ENCODE measurements at regions not wholly inside any gene's neighbourhood (a gene's known extent, or its start where the extent isn't known, plus 50 kb on each side); places are given as distances from the start of the nearest gene placed in this dataset.

- Mint-ChIP-seq H3K4me3 (no peak overlapping the region), H3K27ac (no peak overlapping the region), H3K4me1 (peaks cover 15% of the 10 kb centered on the region), H3K27me3 (ENCODE audit: low read depth, poor library complexity) (no peaks in the 10 kb centered on the region), H3K9me3 (no peaks in the 10 kb centered on the region), H3K36me3 (ENCODE audit: low read depth) (no peaks in the 10 kb centered on the region)
- no peak for DNase-seq
- TF ChIP-seq CTCF (IDR thresholded peaks at IDR 0.05): no peak
These were observed 1064.7 kb downstream of the PLA2G4A start for GRCh38 chr1:187893471-187893870.

DNA sequence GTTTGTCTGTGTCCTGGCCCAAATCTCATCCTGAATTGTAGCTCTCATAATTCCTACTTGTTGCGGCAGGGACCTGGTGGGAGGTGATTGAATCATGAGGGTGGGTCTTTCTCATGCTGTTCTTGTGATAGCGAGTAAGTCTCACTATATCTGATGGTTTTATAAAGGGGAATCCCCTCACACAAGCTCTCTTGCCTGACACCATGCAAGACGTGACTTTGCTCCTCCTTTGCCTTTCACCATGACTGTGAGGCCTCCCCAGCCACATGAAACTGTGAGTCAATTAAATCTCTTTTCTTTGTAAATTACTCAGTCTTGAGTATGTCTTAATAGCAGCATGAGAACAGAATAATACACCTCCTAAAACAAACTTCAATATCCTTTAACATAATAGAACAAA is 1065.6 kb downstream of the PLA2G4A start:
- no peak overlapping the region for H3K4me3 Mint-ChIP-seq
- H3K9me3 Mint-ChIP-seq: no peaks in the 10 kb centered on the region
- H3K27me3 Mint-ChIP-seq (ENCODE audit: low read depth, poor library complexity): no peaks in the 10 kb centered on the region
- no peak for DNase-seq
- H3K4me1 Mint-ChIP-seq: peaks cover 15% of the 10 kb centered on the region
- TF ChIP-seq CTCF (IDR thresholded peaks at IDR 0.05): no peak
- H3K27ac Mint-ChIP-seq: no peak overlapping the region
- H3K36me3 Mint-ChIP-seq (ENCODE audit: low read depth): no peaks in the 10 kb centered on the region

DNA sequence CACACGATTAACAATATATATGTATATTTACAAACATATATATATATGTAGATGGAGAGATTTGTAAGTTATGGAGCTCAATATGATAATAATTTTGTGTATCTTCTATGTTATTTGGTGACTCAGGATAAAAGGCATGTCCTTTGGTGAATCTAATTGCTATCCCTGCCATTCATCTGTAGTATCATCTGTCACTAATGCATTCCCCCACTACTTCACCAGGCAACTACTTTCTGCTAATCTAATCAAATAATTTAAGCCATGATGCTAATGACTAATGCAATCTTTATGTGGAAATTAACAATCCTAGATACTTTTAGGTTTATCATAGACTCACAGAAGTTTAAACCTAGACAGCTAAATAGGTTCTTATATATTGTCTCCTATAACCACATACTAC is 1074.5 kb downstream of the PLA2G4A start:
- H3K4me1 Mint-ChIP-seq: no peaks in the 10 kb centered on the region
- no peak overlapping the region for H3K4me3 Mint-ChIP-seq
- no peaks in the 10 kb centered on the region for H3K36me3 Mint-ChIP-seq (ENCODE audit: low read depth)
- DNase-seq: no peak
- H3K9me3 Mint-ChIP-seq: no peaks in the 10 kb centered on the region
- no peak for TF ChIP-seq CTCF (IDR thresholded peaks at IDR 0.05)
- H3K27ac Mint-ChIP-seq: no peak overlapping the region
- H3K27me3 Mint-ChIP-seq (ENCODE audit: low read depth, poor library complexity): no peaks in the 10 kb centered on the region

DNA sequence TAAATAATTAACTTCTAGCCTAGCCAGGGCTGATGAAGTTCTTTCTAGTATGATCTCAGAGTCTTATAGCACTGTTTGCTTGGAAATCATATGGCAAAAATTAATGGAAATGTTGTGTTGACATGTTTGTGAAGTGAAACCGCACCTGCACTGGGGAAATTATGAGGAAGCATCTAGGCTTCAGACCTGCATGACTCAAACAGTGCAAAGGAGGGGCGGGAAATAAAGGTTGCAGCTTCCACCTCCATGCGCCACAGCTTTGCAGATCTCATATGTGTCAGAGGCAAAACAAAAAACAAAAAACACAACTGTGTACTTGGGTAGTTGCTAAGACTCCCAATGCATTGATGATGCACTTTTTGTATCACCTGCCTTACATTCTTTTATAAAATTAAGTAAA is 1080.6 kb downstream of the PLA2G4A start:
- no peak for TF ChIP-seq CTCF (IDR thresholded peaks at IDR 0.05)
- H3K9me3 Mint-ChIP-seq: no peaks in the 10 kb centered on the region
- no peak overlapping the region for H3K27ac Mint-ChIP-seq
- no peak overlapping the region for H3K4me3 Mint-ChIP-seq
- no peak for DNase-seq
- no peaks in the 10 kb centered on the region for H3K4me1 Mint-ChIP-seq
- H3K27me3 Mint-ChIP-seq (ENCODE audit: low read depth, poor library complexity): no peaks in the 10 kb centered on the region
- H3K36me3 Mint-ChIP-seq (ENCODE audit: low read depth): no peaks in the 10 kb centered on the region

GRCh38 chr1:187911820-187912219 is 1083.1 kb downstream of the PLA2G4A start:
- Mint-ChIP-seq H3K9me3 (no peaks in the 10 kb centered on the region), H3K27ac (no peak overlapping the region), H3K36me3 (ENCODE audit: low read depth) (no peaks in the 10 kb centered on the region), H3K27me3 (ENCODE audit: low read depth, poor library complexity) (no peaks in the 10 kb centered on the region), H3K4me3 (no peak overlapping the region), H3K4me1 (no peaks in the 10 kb centered on the region)
- no peak for DNase-seq
- TF ChIP-seq CTCF (IDR thresholded peaks at IDR 0.05): no peak

DNA sequence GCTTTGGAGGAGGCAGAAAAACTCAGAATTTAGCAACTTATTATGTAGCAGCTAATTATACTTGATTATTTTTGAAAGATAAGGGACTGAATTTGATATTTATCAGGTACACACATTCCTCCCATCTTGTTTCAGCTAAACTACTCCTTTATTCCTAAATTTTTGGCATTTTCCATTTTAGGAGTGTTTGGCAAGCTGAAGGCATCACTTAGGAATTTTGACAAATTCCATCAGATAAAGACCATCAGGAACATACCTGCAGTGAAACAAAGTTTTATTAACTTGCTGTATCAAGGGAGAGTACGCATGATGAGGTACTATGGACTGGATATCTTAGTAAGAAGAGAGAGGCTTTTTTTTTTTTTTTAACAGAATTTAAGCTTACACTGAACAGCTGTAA is 1092.2 kb downstream of the PLA2G4A start:
- no peaks in the 10 kb centered on the region for H3K36me3 Mint-ChIP-seq (ENCODE audit: low read depth)
- H3K4me1 Mint-ChIP-seq: no peaks in the 10 kb centered on the region
- no peaks in the 10 kb centered on the region for H3K27me3 Mint-ChIP-seq (ENCODE audit: low read depth, poor library complexity)
- no peak for TF ChIP-seq CTCF (IDR thresholded peaks at IDR 0.05)
- H3K9me3 Mint-ChIP-seq: no peaks in the 10 kb centered on the region
- no peak overlapping the region for H3K4me3 Mint-ChIP-seq
- DNase-seq: no peak
- no peak overlapping the region for H3K27ac Mint-ChIP-seq

Data from nephron progenitor cell (in vitro differentiated cells).